Liver (tissue), 8 donors: ENCODE measurements at regions not wholly inside any gene's neighbourhood (a gene's known extent, or its start where the extent isn't known, plus 50 kb on each side); places are given as distances from the start of the nearest gene placed in this dataset.

Experiments
- DNase-seq: peaks from one replicate; pipeline ENCODE4 v3.0.0-alpha.2; 2017; ENCODE audit warnings: low spot score
- H3K27ac ChIP-seq, 2 donors: one replicate each; pipeline ENCODE4 v1.7.0; 2013; ENCODE audit warnings: inconsistent platforms in 2 of 2, low read length in 2 of 2, control low read depth in 1 of 2, low read depth in 1 of 2, mild to moderate bottlenecking in 1 of 2
- H3K27me3 ChIP-seq, 4 donors: one replicate each; pipeline versions ENCODE4 v1.6.1 to v1.7.0; 2013; ENCODE audit warnings: low read length in 3 of 4, inconsistent platforms in 1 of 4, mild to moderate bottlenecking in 1 of 4, moderate library complexity in 1 of 4; ENCODE audit not compliant: control insufficient read depth in 4 of 4, insufficient read depth in 4 of 4
- H3K36me3 ChIP-seq, 4 donors: one replicate each; pipeline versions ENCODE4 v1.6.1 to v1.7.0; 2013; ENCODE audit warnings: low read length in 3 of 4, mild to moderate bottlenecking in 3 of 4, low read depth in 1 of 4, moderate library complexity in 1 of 4; ENCODE audit not compliant: control insufficient read depth in 4 of 4, insufficient read depth in 3 of 4
- H3K4me1 ChIP-seq, 4 donors: one replicate each; pipeline versions ENCODE4 v1.6.1 to v1.7.0; 2013; ENCODE audit warnings: low read length in 3 of 4, mild to moderate bottlenecking in 3 of 4, moderate library complexity in 1 of 4; ENCODE audit not compliant: control insufficient read depth in 4 of 4, insufficient read depth in 4 of 4
- H3K4me3 ChIP-seq, 3 donors: one replicate each; pipeline versions ENCODE4 v1.6.1 to v1.7.0; 2013; ENCODE audit warnings: low read length in 3 of 3, control low read depth in 1 of 3, low read depth in 1 of 3, mild to moderate bottlenecking in 1 of 3
- H3K9ac ChIP-seq, 2 donors: one replicate each; pipeline ENCODE4 v1.7.0; 2013; ENCODE audit warnings: low read length in 2 of 2, mild to moderate bottlenecking in 2 of 2, moderate library complexity in 2 of 2, control low read depth in 1 of 2, low read depth in 1 of 2
- H3K9me3 ChIP-seq, 4 donors: one replicate each; pipeline versions ENCODE4 v1.6.1 to v1.7.0; 2013; ENCODE audit warnings: low read length in 3 of 4; ENCODE audit not compliant: control insufficient read depth in 4 of 4
- EGR1 ChIP-seq, 2 donors: IDR thresholded peaks; 2 replicates each; pipeline ENCODE4 v1.6.1; 2016 to 2018; ENCODE audit warnings: antibody characterized with exemption in 2 of 2, low read depth in 2 of 2
- FOXA1 ChIP-seq: IDR thresholded peaks from 2 replicates; pipeline ENCODE4 v1.6.1; 2016; ENCODE audit warnings: antibody characterized with exemption
- FOXA2 ChIP-seq: IDR thresholded peaks from 2 replicates; pipeline ENCODE4 v1.6.1; 2016; ENCODE audit warnings: antibody characterized with exemption
- GABPA ChIP-seq, 2 donors: IDR thresholded peaks in 1 of 2; conservative IDR thresholded peaks in 1 of 2; 2 replicates each; pipeline ENCODE4 v1.6.1; 2016; ENCODE audit warnings: antibody characterized with exemption in 2 of 2, mild to moderate bottlenecking in 1 of 2, moderate library complexity in 1 of 2
- HNF4A ChIP-seq, 2 donors: conservative IDR thresholded peaks; 2 replicates each; pipeline ENCODE4 v1.6.1; 2016; ENCODE audit warnings: antibody characterized with exemption in 2 of 2, mild to moderate bottlenecking in 2 of 2
- HNF4G ChIP-seq: IDR thresholded peaks from 2 replicates; pipeline ENCODE4 v1.6.1; 2016; ENCODE audit warnings: antibody characterized with exemption
- JUND ChIP-seq, 2 donors: IDR thresholded peaks; 2 replicates each; pipeline ENCODE4 v1.6.1; 2016; ENCODE audit warnings: antibody characterized with exemption in 2 of 2
- MAX ChIP-seq: IDR thresholded peaks from 2 replicates; pipeline ENCODE4 v1.6.1; 2016; ENCODE audit warnings: antibody characterized with exemption
- NR2F2 ChIP-seq: IDR thresholded peaks from 2 replicates; pipeline ENCODE4 v1.6.1; 2016; ENCODE audit warnings: antibody characterized with exemption
- RAD21 ChIP-seq, 2 donors: IDR thresholded peaks; 2 replicates each; pipeline ENCODE4 v1.6.1; 2016; ENCODE audit warnings: antibody characterized with exemption in 2 of 2, mild to moderate bottlenecking in 2 of 2
- REST ChIP-seq: IDR thresholded peaks from 2 replicates; pipeline ENCODE4 v1.6.1; 2016; ENCODE audit warnings: antibody characterized with exemption, mild to moderate bottlenecking
- RXRA ChIP-seq, 2 donors: IDR thresholded peaks; 2 replicates each; pipeline ENCODE4 v1.6.1; 2017 to 2018; ENCODE audit warnings: antibody characterized with exemption in 2 of 2, mild to moderate bottlenecking in 1 of 2
- SP1 ChIP-seq: IDR thresholded peaks from 2 replicates; pipeline ENCODE4 v1.6.1; 2018; ENCODE audit warnings: antibody characterized with exemption, mild to moderate bottlenecking
- TAF1 ChIP-seq: conservative IDR thresholded peaks from 2 replicates; pipeline ENCODE4 v1.6.1; 2016; ENCODE audit warnings: antibody characterized with exemption, mild to moderate bottlenecking
- YY1 ChIP-seq: IDR thresholded peaks from 2 replicates; pipeline ENCODE4 v1.6.1; 2016; ENCODE audit warnings: antibody characterized with exemption, mild to moderate bottlenecking
- WGBS: extraction: QIAGEN DNeasy Blood & Tissue Kit; methylation state at CpG from one replicate; pipeline ENCODE4 v1.1.7; 2013; 5-methylcytosine and 5-hydroxymethylcytosine counted together
- TF ChIP-seq, protein P1 (sequence below): fragments of 150-350 bp; IDR thresholded peaks from 2 replicates; pipeline ENCODE4 v1.5.1; 2017; ENCODE audit warnings: improper control_type of control experiment, low read depth, low read length; ENCODE audit not compliant: missing input control
- TF ChIP-seq, protein P2 (sequence below): IDR thresholded peaks from 2 replicates; pipeline ENCODE4 v1.6.1; 2016; ENCODE audit warnings: antibody characterized with exemption
- TF ChIP-seq, protein P3 (sequence below): IDR thresholded peaks from 2 replicates; pipeline ENCODE4 v1.6.1; 2016; ENCODE audit warnings: antibody characterized with exemption
- donor health status: healthy.
- donor health status: healthy.
- donor health status: healthy.
- donor health status: healthy.
- donor health status: healthy.

GRCh38 chr10:29375888-29376287 lies 87.0 kb downstream of the LYZL1 start:
- TF ChIP-seq FOXA2 (no peak), EGR1 (IDR thresholded peaks at IDR 0.05; ENCODE audit: low read depth in 2 of 2) (no peak), NR2F2 (no peak), JUND (IDR thresholded peaks at IDR 0.05) (no peak)
- no peak overlapping the region for H3K9ac ChIP-seq
- H3K4me3 ChIP-seq = no peak overlapping the region
- H3K4me1 ChIP-seq = peaks cover 2 to 17% (median 12%) of the 10 kb centered on the region in 4 donors
- 61% methylated on average over 4 of the region's 4 CpGs for WGBS
- H3K9me3 ChIP-seq = no peaks in the 10 kb centered on the region
- H3K27me3 ChIP-seq = no peaks in the 10 kb centered on the region
- no peaks in the 10 kb centered on the region for H3K36me3 ChIP-seq
- peak overlapping the region in 1 of 2 donors; percentile 0 for H3K27ac ChIP-seq
- no peak for DNase-seq

DNA sequence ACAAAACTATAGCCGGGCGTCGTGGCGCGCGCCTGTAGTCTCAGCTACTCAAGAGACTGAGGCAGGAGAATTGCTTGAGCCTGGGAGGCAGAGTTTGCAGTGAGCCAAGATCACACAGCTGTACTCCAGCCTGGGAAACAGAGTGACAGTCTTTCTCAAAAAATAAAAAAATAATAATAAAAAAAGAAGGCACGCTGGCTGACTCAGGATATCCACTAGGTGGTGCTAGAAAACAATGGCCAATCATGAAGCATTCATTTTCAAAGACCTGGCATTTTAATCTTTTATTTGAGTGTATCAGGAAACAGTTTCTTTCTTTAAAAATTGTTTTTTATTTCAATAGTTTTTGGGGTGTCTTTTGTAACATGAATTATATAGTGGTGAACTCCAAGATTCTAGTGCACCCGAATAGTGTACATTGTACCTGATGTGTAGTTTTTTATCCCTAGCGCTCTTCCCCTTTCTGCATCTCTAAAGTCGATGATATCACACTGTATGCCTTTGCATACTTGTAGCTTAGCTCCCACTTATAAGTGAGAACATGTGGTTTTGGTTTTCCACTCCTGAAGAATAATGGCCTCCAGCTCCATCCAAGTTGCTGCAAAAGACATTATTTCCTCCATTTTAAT lies 88.6 kb downstream of the LYZL1 start:
- 79% methylated on average over 10 of the region's 10 CpGs for WGBS
- no peaks in the 10 kb centered on the region for H3K36me3 ChIP-seq
- H3K9ac ChIP-seq = no peak overlapping the region
- H3K27ac ChIP-seq = no peak overlapping the region
- H3K9me3 ChIP-seq = no peaks in the 10 kb centered on the region
- peaks cover 4 to 17% (median 12%) of the 10 kb centered on the region in 4 donors for H3K4me1 ChIP-seq
- H3K4me3 ChIP-seq = no peak overlapping the region
- no peaks in the 10 kb centered on the region for H3K27me3 ChIP-seq
- DNase-seq = no peak
- TF ChIP-seq RAD21 (IDR thresholded peaks at IDR 0.05) (peak; percentile 78 to 81), TAF1 (no peak)
- TF ChIP-seq, protein P1, sequence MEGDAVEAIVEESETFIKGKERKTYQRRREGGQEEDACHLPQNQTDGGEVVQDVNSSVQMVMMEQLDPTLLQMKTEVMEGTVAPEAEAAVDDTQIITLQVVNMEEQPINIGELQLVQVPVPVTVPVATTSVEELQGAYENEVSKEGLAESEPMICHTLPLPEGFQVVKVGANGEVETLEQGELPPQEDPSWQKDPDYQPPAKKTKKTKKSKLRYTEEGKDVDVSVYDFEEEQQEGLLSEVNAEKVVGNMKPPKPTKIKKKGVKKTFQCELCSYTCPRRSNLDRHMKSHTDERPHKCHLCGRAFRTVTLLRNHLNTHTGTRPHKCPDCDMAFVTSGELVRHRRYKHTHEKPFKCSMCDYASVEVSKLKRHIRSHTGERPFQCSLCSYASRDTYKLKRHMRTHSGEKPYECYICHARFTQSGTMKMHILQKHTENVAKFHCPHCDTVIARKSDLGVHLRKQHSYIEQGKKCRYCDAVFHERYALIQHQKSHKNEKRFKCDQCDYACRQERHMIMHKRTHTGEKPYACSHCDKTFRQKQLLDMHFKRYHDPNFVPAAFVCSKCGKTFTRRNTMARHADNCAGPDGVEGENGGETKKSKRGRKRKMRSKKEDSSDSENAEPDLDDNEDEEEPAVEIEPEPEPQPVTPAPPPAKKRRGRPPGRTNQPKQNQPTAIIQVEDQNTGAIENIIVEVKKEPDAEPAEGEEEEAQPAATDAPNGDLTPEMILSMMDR = peak; percentile 74

- no peaks in the 10 kb centered on the region for H3K36me3 ChIP-seq
- TF ChIP-seq RXRA (IDR thresholded peaks at IDR 0.05) = no peak
- TF ChIP-seq, protein P2, sequence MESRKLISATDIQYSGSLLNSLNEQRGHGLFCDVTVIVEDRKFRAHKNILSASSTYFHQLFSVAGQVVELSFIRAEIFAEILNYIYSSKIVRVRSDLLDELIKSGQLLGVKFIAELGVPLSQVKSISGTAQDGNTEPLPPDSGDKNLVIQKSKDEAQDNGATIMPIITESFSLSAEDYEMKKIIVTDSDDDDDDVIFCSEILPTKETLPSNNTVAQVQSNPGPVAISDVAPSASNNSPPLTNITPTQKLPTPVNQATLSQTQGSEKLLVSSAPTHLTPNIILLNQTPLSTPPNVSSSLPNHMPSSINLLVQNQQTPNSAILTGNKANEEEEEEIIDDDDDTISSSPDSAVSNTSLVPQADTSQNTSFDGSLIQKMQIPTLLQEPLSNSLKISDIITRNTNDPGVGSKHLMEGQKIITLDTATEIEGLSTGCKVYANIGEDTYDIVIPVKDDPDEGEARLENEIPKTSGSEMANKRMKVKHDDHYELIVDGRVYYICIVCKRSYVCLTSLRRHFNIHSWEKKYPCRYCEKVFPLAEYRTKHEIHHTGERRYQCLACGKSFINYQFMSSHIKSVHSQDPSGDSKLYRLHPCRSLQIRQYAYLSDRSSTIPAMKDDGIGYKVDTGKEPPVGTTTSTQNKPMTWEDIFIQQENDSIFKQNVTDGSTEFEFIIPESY = no peak
- TF ChIP-seq FOXA1 = no peak
- no peak for TF ChIP-seq REST
- TF ChIP-seq, protein P1 = no peak
- no peak for TF ChIP-seq FOXA2
- TF ChIP-seq HNF4A (conservative IDR thresholded peaks at IDR 0.05) = no peak
- TF ChIP-seq SP1 = no peak
- TF ChIP-seq, protein P3, sequence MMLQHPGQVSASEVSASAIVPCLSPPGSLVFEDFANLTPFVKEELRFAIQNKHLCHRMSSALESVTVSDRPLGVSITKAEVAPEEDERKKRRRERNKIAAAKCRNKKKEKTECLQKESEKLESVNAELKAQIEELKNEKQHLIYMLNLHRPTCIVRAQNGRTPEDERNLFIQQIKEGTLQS = no peak
- TF ChIP-seq JUND (IDR thresholded peaks at IDR 0.05) = no peak
- no peak for TF ChIP-seq EGR1 (IDR thresholded peaks at IDR 0.05; ENCODE audit: low read depth in 2 of 2)
- TF ChIP-seq NR2F2 = no peak
- TF ChIP-seq MAX = no peak
- no peak for TF ChIP-seq HNF4G
- TF ChIP-seq GABPA (IDR thresholded peaks at IDR 0.05 in 1 of 2, conservative IDR thresholded peaks at IDR 0.05 in 1 of 2) = no peak
- no peak for TF ChIP-seq YY1
- TF ChIP-seq RAD21 (IDR thresholded peaks at IDR 0.05) = no peak
- TF ChIP-seq TAF1 = no peak
- H3K4me3 ChIP-seq = no peak overlapping the region
- H3K9me3 ChIP-seq = no peaks in the 10 kb centered on the region
- H3K4me1 ChIP-seq = peaks cover 4 to 17% (median 12%) of the 10 kb centered on the region in 4 donors
- 95% methylated on average over 7 of the region's 7 CpGs for whole genome bisulfite sequencing
- H3K9ac ChIP-seq = no peak overlapping the region
- H3K27me3 ChIP-seq = no peaks in the 10 kb centered on the region
- H3K27ac ChIP-seq = no peak overlapping the region
- no peak for DNase-seq
Observed at GRCh38 chr10:29378106-29378505, 89.2 kb downstream of the LYZL1 start.
